H1 (cell line): ENCODE measurements at regions not wholly inside any gene's neighbourhood (a gene's known extent, or its start where the extent isn't known, plus 50 kb on each side); places are given as distances from the start of the nearest gene placed in this dataset.

Experiments
- EZH2 ChIP-seq: fragments of 200-600 bp; sonication (generic); IDR thresholded peaks from 2 replicates; pipeline ENCODE4 v1.7.1; 2012; ENCODE audit warnings: low read depth, mild to moderate bottlenecking, moderate library complexity, low read length, inconsistent platforms; ENCODE audit not compliant: severe bottlenecking
- PHF8 ChIP-seq: fragments of 200-600 bp; sonication (generic); conservative IDR thresholded peaks from 2 replicates; pipeline ENCODE4 v1.7.1; 2012; ENCODE audit warnings: low read depth, mild to moderate bottlenecking, inconsistent platforms, low read length, moderate library complexity
- POLR2A ChIP-seq, 2 experiments: IDR thresholded peaks; 1 replicate in 1 of 2; 2 replicates in 1 of 2; pipeline ENCODE4 v1.6.1; 2011; ENCODE audit warnings: low read depth in 2 of 2, low read length in 2 of 2, mild to moderate bottlenecking in 2 of 2; ENCODE audit errors: control extremely low read depth in 1 of 2
- POLR2AphosphoS5 ChIP-seq: IDR thresholded peaks from 2 replicates; pipeline ENCODE4 v1.6.1; 2011; ENCODE audit warnings: low read depth, low read length
- RFX5 ChIP-seq: IDR thresholded peaks from 2 replicates; pipeline ENCODE4 v1.6.1; 2011; ENCODE audit warnings: low read depth, low read length, improper control_type of control experiment, borderline replicate concordance
- SIRT6 ChIP-seq: IDR thresholded peaks from one replicate; pipeline ENCODE4 v1.7.1; 2012; ENCODE audit warnings: low read length, inconsistent platforms
- TF ChIP-seq, protein P1 (sequence below), 3 experiments: IDR thresholded peaks; 1 replicate in 2 of 3; 2 replicates in 1 of 3; pipeline versions ENCODE4 v1.5.1 to v1.6.1; 2011; ENCODE audit warnings: low read length in 3 of 3, mild to moderate bottlenecking in 3 of 3, inconsistent platforms in 2 of 3, low read depth in 1 of 3, moderate library complexity in 1 of 3; ENCODE audit not compliant: insufficient read depth in 1 of 3; ENCODE audit errors: control extremely low read depth in 1 of 3

DNA sequence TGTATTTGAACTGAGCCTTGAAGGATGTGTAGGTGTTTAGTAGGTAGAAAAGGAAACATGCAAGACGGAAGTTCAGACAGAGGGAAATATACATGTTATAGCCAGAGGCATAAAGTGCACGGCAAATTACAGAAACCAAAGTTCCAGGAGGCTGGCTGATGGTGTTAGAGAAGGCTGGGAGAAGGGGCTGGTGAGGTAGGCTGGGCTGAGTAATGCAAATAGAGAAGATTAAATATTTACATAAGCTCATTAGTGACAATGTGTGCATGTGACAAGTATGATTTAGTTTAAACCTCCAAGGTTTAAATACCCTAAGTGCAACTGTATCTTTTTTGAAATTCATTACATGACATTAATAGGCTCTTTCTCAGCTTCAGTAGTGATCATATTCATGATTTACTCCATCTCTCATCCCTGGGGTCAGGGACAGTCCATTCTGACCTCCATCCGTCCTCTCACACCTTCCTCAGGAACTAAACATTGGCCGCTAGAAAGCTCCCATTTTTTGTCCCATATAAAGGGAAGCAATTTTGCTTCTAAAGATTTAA, 399.8 kb upstream of the SALL1 start:
- TF ChIP-seq SIRT6 = no peak
- no peak for TF ChIP-seq RFX5
- TF ChIP-seq POLR2A (IDR thresholded peaks at IDR 0.05; ENCODE audit: control extremely low read depth in 1 of 2, low read depth in 2 of 2, low read length in 2 of 2) = no peak
- no peak for TF ChIP-seq PHF8
- no peak for TF ChIP-seq EZH2
- TF ChIP-seq, protein P1, sequence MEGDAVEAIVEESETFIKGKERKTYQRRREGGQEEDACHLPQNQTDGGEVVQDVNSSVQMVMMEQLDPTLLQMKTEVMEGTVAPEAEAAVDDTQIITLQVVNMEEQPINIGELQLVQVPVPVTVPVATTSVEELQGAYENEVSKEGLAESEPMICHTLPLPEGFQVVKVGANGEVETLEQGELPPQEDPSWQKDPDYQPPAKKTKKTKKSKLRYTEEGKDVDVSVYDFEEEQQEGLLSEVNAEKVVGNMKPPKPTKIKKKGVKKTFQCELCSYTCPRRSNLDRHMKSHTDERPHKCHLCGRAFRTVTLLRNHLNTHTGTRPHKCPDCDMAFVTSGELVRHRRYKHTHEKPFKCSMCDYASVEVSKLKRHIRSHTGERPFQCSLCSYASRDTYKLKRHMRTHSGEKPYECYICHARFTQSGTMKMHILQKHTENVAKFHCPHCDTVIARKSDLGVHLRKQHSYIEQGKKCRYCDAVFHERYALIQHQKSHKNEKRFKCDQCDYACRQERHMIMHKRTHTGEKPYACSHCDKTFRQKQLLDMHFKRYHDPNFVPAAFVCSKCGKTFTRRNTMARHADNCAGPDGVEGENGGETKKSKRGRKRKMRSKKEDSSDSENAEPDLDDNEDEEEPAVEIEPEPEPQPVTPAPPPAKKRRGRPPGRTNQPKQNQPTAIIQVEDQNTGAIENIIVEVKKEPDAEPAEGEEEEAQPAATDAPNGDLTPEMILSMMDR (IDR thresholded peaks at IDR 0.05; ENCODE audit: control extremely low read depth in 1 of 3, insufficient read depth in 1 of 3, low read depth in 1 of 3, low read length in 3 of 3) = no peak
- no peak for TF ChIP-seq POLR2AphosphoS5
